ENCODE measurements at regions not wholly inside any gene's neighbourhood (a gene's known extent, or its start where the extent isn't known, plus 50 kb on each side); places are given as distances from the start of the nearest gene placed in this dataset.
"Not testable (repeated sequence)": the region's sequence is repeated elsewhere in the genome, so short reads cannot be mapped to it uniquely, and the experiment has no call there.

GRCh38 chr7:25714013-25714412, 438.0 kb upstream of the NFE2L3 start:
- no peak for DNase-seq (ENCODE audit: low spot score)

DNA sequence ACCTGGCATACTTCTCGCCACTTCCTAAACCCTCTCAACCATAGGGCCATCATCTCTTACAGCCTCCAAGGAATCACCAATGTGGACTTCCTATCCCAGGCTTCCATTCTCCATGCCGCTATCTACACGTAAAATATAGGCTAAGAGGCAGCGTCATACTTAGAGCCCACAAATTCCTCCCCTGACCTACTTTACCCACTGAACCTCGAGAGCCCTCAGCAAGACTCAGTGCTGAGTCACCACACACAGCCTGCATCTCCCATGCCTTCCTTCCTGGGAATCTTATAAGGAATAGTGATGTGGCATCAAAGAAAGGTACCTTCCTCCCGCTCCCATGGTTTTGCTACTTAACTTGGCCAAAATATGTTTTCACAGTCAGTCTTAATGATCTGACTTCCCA, 435.6 kb upstream of the NFE2L3 start:
- no peak for DNase-seq (ENCODE audit: low spot score)

DNA sequence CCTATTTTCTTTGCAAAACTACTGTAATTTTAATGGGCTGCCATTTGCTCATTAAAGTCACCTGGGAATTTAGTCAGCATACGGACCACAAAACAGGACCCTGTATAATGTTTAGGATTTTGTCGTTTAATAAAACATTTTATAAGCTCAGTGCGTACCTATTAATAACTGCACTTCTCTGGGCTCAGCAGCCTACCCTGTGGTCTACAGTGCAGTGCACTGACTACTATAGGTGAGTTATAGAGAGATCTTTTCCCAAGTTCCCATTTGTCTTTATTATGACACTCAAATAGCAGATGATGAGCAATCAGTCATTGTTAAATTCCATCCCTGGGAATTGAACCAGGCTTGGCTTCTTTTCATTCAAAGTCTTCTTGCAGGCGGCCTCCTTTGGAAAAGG, 433.4 kb upstream of the NFE2L3 start:
- no peak for DNase-seq (ENCODE audit: low spot score)

DNA sequence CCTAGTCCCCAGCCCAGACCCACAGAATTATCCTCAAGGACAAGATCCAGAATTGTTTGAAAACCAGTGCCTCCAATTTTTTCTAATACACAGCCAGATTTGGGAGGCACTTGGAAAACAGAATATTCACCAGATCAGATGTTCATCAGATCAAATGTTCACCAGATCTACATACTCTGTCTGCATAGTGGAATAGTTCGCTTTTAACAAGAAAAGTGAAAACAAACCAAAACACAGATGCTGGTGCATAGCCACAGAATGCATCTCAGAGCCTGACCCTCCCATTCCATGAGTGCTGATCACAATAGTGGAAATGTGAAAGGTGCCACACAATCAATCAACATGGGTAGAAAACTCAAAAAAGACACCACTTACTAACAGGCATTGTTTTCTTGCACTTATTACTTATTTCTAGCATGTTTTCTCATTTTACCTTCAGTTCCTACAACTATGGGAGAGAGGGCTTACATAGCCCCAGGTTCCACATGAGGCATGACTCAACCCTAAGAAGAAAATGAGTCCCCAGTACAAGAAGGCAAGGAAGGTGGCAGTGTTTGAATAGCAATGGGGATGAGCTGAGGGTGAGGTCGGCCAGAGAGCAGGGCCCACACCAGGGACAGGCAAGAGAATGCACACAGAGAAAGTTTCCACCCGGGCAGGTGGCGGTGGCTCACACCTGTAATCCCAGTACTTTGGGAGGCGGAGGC, 432.7 kb upstream of the NFE2L3 start:
- no peak for DNase-seq (ENCODE audit: low spot score)

GRCh38 chr7:25720427-25720826, 431.6 kb upstream of the NFE2L3 start:
- no peak for DNase-seq (ENCODE audit: low spot score)

DNA sequence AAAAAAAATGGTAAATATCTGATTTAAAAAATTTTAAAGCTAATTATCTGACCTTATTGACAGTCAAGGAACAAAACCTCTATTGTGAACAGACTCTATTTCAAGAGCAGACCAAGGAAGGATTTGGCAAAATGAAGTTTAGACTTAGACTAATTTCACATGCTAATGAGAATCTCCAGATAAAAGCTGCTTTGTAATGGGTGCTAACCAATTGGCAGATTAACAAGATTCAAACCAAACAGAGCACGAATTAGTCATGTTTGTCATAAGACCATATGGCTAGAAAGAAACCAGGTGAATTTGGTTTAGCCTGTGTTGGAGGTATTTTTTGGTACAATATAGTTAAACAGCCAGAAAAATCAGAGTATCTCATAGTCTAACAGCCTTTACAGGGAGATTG, 429.1 kb upstream of the NFE2L3 start:
- DNase-seq (ENCODE audit: low spot score) = no peak

- no peak for DNase-seq (ENCODE audit: low spot score)
Observed at GRCh38 chr7:25725451-25725850, 426.5 kb upstream of the NFE2L3 start.

- DNase-seq (ENCODE audit: low spot score) = no peak
Observed at GRCh38 chr7:25726170-25726780, 425.7 kb upstream of the NFE2L3 start.

DNA sequence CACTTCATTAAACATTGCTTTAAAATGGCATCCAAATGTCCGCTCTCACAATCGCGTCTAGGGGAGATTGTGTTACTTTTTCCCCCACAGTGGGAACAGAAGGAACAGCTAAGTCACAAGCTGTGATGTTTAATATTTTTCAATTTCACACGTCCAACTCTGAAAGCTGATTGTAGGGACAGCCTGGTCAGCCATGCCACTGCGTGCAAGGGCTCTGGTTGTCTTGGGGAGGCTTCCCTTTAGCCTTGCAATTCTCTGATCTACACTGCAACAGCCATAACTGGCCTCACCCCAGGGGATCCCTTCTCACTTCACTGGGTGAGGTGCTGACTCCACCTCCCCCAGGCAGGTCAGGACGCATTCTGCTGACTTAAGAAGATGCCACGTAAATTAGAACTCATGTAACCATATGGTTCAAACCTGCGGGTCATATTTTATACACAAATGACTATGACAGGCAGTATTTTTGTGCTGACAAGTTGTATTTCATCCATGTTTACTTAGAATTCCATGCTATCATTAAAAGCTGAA, 425.2 kb upstream of the NFE2L3 start:
- no peak for DNase-seq (ENCODE audit: low spot score)

- no peak for DNase-seq (ENCODE audit: low spot score)
Observed at GRCh38 chr7:25727446-25727845, 424.6 kb upstream of the NFE2L3 start.

DNA sequence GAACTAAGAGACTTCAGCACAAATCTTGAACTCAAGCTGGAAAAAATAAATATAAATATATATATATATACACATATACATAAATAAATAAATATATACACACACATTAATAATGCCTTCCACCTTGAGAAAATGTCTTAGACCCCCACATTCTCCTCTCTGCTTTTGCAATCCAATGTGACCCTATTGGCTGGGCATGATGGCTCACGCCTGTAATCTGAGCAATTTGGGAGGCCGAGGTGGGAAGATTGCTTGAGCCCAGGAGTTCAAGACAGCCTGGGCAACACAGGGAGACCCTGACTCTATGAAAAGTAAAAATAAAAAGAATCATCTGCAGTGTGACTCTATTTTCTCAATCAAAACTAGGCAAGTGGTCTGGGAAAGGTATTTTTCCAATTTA, 424.1 kb upstream of the NFE2L3 start:
- DNase-seq (ENCODE audit: low spot score) = no peak

GRCh38 chr7:25731068-25731845, 420.7 kb upstream of the NFE2L3 start:
- no peak for DNase-seq (ENCODE audit: low spot score)

- DNase-seq (ENCODE audit: low spot score) = no peak
Observed at GRCh38 chr7:25731846-25732245, 420.2 kb upstream of the NFE2L3 start.

DNA sequence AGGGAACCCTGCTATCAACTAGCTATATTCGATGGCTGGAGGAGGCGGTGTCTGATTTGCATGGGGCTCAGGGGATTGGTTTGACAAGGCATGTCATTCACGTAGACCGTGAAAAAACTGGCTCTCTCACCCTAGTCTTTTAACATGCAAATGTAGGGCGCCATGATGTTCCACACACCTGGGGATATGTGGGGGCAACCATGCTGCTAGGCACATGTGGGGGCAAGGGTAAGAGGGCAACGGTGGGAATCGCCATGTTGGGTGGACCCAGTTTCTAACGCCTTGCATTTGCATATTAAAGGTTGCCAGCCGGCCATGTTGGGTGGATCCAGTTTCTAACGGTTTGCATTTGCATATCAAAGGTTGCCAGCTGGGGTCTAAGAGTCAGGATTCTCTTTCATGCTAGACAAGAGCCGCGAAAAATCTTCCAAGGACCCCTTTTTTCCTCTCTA, 419.2 kb upstream of the NFE2L3 start:
- no peak for DNase-seq (ENCODE audit: low spot score)

DNA sequence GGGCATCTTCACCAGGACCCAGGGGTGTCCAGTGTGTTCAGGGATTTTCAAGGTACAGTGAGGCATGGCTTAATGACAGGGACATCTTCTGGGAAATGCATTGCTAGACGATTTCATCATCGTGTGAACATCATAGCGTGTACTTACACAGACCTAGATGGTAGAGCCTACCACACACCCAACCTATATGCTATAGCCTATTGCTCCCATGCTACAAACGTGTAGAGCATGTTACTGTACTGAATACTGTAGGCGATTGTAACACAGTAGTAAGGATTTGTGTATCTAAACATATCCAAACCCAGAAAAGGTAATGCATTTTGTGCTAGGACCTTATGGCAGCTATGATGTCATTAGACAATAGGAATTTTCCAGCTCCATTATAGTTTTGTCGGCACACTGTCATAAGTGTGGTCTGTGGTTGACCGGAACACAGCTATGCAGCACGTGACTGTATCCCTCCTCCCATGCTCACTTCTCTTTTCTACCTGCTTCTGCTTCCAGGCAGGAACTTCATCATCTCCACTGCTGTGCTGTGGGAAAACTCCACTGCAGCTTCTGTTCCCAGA, 416.2 kb upstream of the NFE2L3 start:
- no peak for DNase-seq (ENCODE audit: low spot score)

- DNase-seq (ENCODE audit: low spot score) = no peak
Observed at GRCh38 chr7:25738528-25738927, 413.5 kb upstream of the NFE2L3 start.

- DNase-seq (ENCODE audit: low spot score) = no peak
Observed at GRCh38 chr7:25739143-25739542, 412.9 kb upstream of the NFE2L3 start.

DNA sequence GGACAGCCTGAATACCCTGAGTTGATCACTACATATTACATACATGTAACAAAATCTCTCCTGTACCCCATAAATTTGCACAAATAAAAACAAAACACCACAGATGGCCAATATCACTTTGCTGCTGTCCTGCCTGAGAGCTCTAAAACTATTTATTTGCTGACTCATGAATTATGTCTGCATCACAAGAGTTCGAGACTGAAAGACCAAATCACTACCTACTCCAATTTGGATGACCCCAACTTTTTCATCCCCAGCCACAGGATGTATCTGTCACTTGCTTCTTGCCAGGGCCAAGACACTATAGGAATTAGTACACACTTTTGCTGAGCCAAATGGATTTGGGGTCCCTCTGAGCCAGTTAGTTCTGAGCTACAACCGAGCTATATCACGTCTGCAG, 409.7 kb upstream of the NFE2L3 start:
- no peak for DNase-seq (ENCODE audit: low spot score)

DNA sequence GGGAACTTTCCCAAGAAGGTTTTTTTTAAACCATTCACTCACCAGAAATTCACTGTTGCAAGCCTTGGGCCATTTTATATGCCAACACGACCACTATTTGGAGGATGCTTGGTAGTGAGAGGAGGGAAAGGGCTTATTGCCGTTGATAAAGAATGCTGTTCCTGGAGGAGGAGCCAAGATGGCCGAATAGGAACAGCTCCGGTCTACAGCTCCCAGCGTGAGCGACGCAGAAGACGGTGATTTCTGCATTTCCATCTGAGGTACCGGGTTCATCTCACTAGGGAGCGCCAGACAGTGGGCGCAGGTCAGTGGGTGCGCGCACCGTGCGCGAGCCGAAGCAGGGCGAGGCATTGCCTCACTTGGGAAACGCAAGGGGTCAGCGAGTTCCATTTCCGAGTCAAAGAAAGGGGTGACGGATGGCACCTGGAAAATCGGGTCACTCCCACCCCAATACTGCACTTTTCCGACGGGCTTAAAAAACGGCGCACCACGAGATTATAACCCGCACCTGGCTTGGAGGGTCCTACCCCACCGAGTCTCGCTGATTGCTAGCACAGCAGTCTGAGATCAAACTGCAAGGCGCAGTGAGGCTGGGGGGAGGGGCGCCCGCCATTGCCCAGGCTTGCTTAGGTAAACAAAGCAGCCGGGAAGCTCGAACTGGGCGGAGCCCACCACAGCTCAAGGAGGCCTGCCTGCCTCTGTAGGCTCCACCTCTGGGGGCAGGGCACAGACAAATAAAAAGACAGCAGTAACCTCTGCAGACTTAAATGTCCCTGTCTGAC, 408.1 kb upstream of the NFE2L3 start:
- not testable (repeated sequence) for DNase-seq (ENCODE audit: low spot score)

DNA sequence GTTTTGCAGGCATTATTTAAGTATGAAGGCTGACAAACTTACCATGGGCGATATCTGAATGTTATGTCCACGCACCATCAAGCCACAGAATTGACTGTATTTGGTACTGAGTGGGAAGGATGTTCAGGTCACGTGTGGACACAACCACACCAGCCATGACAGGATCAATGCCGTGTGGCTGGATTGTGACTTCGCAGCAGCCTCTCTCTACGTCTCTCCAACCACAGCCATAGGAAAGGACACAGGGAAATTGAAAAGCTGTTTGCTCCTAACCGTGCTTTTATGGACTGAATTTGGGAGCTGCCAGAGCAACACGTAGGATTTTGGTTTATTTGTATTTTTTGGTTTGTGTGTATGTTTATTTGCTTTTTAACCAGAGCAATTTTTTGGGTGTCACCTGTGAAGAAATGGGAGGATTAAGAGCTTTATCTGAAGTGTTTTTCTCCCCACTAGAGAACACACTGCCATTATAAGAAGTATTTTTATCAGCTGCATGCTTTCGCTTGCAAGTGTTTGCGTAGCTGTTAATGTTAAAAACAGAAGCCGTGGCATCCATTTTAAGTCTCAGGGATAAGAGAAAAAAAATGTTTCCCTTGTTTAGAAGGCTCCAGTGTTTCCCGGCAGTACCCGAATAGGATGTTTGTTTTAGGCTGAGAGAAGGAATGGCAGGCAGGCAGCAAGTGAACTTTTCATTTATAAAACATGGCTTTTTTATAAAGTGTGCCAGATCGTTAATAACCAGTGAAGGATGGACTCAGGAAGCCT, 401.1 kb upstream of the NFE2L3 start:
- DNase-seq (ENCODE audit: low spot score) = no peak

DNA sequence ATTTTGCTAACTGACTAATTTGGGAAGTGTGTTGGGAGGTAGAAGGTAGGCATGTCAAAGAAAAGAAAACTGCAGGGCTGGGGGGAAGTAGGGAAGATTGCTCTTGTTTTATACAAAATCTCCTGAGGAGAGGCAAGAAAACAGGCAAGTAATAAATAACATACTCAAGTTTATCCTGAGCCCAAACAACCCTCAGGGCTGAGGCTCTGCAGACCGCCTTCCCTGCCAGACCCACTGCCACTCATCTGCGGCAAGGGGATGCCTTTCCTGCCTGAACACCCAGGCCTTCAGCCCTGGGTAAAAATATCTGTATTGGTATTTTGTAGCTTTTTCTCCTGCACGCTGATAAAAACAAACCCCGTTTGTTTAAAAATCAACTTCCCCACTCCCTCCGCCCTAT, 399.8 kb upstream of the NFE2L3 start:
- DNase-seq (ENCODE audit: low spot score) = no peak
